Hypothalamus (tissue), 51 donors: ENCODE measurements at regions not wholly inside any gene's neighbourhood (a gene's known extent, or its start where the extent isn't known, plus 50 kb on each side); places are given as distances from the start of the nearest gene placed in this dataset.

Source experiments
- DNase-seq, 51 donors: peaks; one replicate each; lab custom pipeline; 2025; lab: John Stamatoyannopoulos, UW

DNA sequence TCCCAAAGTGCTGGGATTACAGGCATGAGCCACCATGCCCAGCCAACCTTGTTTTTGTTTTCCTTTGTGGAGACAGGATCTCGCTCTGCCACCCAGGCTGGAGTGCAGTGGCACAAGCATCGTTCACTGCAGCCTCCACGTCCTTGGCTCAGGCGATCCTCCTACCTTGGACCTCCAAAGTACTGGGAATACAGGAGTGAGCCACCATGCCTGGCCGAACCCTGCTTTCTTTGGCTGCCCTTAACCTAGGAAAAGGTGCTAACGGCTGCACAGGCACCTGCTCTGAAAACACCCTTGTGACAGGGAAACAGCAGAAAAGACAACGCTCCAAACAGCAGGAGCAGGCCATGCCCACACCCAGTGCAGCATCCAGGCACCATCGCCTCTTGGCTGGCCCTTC, 71.9 kb downstream of the OAT start:
- DNase-seq = no peak

GRCh38 chr10:124345521-124345920, 73.2 kb downstream of the OAT start:
- DNase-seq = no peak

- no peak for DNase-seq
These were observed 73.8 kb downstream of the OAT start for GRCh38 chr10:124344931-124345330.

- DNase-seq = no peak
These were observed 74.5 kb downstream of the OAT start for GRCh38 chr10:124344266-124344590.

GRCh38 chr10:124343351-124344265, 75.1 kb downstream of the OAT start:
- DNase-seq = no peak

- no peak for DNase-seq
These were observed 75.9 kb downstream of the OAT start for GRCh38 chr10:124342821-124343170.

DNA sequence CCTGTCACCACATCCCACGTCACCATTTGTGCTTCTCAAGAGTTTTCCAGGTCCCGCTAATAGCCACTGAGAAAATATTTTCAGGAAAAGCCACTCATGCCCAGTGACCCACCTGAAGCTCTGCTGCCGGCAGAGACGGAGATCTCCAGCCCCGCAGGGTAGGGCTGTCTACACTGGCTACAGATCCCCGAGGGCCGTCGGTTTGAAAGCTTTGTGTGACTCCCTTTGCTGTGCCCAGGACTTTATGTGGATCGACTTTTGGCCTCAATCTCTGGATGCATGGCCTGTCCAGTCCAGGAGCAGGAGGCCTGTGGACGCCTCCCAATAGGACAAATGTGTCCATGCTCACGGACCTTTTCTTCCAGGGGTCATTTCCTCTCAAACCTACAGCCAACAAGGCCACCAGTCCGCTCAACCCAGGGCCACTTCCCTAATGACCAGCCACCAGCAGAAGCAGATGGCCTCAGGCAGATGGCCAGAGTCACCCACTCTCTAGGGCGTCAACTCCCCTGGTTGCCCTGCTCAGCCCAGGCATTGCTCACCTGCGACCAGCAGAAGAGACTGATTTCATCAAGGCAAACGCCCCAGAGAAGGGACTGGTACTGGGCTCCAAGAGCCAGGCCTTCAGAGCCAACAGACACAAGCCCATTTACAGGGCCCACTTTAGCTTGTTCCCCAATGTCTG, 76.4 kb downstream of the OAT start:
- no peak for DNase-seq

GRCh38 chr10:124341768-124342135, 77.0 kb downstream of the OAT start:
- DNase-seq = no peak

DNA sequence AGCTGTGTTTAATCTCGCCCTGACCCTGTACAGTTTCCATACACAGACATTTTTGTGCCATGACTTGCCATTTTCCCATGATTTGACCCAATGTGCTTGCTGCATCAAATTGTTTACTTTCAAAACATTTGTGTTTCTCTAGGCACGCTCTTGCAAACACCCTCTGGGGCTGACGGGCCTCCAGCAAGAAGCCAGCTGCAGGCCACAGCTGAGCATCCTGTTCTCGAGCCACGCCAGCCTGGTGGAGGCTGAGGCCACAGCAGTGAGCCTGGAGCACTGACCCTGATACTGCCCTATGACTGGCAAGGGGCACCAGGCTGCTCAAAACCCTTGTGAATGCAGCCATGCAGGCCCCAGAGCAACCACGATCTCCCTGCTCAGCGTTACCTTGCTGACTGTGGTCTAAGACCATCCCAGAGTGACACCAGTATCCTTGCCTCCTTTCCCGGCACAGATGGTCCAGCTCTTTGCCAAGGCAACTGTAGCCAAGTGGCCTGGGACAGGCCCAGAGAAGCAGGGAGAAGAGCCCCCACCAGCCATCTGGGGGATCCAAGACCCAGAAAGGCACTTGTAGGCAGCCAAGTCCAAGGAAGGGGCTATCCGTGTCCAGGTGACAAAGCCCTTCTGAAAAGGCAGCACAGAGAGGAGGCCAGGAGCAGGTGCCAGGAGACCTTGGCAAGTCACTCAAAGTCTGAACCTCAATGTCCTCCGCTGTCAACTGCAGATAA, 78.5 kb downstream of the OAT start:
- no peak for DNase-seq

DNA sequence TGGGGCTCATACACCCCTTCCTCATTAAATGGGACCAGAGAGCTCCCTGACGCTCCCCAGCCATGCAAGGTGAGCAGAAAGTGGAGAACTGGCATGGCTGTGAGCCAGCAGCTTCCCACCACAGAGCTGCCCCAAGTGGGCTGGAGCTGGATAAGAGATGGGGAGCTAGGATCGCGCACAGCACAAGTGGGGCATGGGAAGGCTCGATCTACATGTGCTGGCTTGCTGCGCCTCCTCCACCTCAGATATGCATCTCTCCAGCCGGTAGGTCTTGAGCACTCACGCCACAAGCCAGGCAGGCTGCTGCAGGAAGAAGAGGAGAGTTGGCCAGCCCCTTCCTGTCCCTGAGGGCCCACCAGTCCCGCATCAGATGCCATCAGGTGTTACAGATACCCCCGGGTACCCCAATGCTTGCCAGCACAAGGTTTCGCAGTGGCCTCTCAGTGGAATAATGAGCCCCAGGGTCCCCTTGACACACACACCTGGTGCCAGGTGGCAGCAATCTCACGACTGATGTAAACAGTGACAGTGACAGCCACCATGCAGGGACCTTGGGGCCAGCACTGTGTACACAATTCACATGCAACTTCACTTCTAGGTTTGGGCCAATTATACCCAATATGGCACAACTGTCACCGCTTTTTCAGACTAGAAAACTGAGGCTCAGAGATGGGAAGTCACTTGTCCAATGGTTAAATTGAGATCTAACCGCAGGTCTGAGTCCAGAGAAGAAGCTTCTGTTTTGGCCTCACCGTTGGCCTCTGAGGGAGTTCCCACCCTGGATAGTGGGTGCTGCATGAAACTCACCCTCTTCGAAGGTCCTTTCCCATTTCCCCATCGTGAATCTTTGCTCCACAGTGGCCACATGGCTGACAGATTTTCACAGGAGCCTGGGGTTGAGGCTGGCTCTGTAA, 79.3 kb downstream of the OAT start:
- no peak for DNase-seq

GRCh38 chr10:124338276-124338925, 80.3 kb downstream of the OAT start:
- DNase-seq = no peak

- DNase-seq = no peak
These were observed 82.5 kb downstream of the OAT start for GRCh38 chr10:124336186-124336585.

- no peak for DNase-seq
These were observed 84.8 kb downstream of the OAT start for GRCh38 chr10:124333931-124334330.

GRCh38 chr10:124332426-124332825, 86.3 kb downstream of the OAT start:
- DNase-seq = no peak

DNA sequence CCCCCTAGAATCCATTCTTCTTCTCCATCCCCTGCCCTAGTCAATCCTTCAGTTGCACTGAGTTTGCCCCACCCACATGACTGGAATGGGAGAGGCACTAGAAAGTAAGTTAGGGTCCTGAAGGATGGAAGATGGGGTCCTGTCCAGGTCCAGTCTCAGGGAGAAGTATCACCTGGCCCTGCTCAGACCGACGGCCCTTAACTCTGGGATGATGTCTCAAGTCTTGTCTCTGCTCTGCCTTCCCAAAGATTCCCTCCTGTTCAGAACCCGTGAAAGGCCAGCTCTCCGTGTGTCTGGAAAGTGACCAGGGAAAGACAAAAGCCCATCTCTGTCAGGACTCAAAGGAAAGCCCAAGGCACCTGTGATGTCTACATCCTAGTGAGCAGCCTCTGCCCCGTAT, 88.8 kb downstream of the OAT start:
- DNase-seq = no peak

GRCh38 chr10:124329362-124329761, 89.4 kb downstream of the OAT start:
- no peak for DNase-seq

DNA sequence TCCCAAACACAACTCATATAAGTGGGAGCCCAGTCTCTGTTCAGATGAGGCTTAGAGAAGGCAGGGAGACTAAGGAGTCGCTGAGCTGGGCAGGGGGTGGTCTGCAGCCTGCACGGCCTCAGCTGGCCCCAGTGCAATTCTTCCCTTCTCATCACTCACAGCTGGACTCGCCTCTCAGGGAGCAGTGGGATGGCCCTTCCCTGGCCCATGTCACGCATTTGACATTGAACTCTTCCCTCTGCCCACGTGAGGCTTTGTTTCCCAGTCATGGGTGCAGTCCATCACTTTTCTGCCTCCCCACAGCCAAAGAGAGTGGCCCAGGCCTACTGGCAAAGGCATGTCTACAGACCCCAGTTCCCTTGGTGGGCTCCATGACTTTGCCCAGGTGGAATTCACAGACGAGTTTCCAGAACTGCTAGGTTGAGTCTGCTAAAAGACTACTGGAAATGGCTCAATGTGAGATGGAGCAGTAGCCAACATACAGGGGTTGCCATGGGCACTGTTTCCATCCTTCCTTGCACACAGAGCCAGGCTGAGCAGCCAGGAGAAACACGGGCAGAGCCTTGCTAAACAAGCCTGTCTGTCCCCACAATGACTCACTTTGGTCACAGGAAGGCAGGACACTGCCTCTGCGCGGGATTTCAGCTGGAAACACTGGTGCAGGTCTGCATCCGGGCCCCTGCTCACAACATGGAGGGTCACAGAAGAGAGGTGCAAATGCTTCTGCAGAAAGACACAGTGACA, 90.1 kb downstream of the OAT start:
- DNase-seq = no peak

DNA sequence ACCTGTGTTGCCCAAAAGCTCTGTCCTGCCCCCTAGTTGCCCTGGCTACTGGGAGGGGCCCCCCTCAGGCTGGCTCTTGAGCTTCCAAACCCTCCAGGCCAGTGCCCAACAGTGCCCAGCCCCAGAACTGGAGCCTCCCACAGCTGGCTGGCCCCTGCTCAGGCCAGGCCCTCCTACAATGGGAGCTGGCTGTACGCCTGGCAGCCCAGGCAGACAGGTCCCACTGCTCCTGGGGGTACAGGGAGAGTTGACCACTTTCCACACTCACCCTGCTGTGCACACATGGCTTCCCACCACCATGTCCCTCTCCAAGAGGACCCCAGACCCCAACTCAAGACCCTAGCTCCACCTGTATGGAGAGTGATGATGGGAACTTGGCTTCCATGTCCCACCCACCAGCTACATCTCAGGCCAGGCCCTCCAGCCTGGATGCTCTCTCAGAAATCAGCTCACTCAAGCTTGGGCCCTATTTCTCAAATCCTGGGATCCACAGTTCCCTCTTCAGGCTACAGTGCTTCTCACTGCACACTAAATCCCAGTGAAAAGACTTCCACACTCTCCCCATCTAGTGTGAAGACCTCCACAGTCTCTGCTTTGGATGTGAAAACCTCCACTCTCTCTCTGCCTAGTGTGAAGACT, 92.6 kb downstream of the OAT start:
- no peak for DNase-seq

GRCh38 chr10:124325633-124325914, 93.1 kb downstream of the OAT start:
- no peak for DNase-seq
